AG09319 (cell line): ENCODE measurements at regions not wholly inside any gene's neighbourhood (a gene's known extent, or its start where the extent isn't known, plus 50 kb on each side); places are given as distances from the start of the nearest gene placed in this dataset.
A peak's percentile ranks its signal among the peaks of the same experiment; 100 is the strongest.
"Not testable (repeated sequence)": the region's sequence is repeated elsewhere in the genome, so short reads cannot be mapped to it uniquely, and the experiment has no call there.

ENCODE experiments used
- DNase-seq: peaks from one replicate; pipeline ENCODE4 v3.0.0-alpha.2; 2010; ENCODE audit warnings: low read depth; ENCODE audit errors: extremely low read depth
- TF ChIP-seq, protein P1 (sequence below): IDR thresholded peaks from 2 replicates; pipeline ENCODE4 v1.5.1; 2011; ENCODE audit warnings: low read depth, mild to moderate bottlenecking, inconsistent platforms, low read length, moderate library complexity

DNA sequence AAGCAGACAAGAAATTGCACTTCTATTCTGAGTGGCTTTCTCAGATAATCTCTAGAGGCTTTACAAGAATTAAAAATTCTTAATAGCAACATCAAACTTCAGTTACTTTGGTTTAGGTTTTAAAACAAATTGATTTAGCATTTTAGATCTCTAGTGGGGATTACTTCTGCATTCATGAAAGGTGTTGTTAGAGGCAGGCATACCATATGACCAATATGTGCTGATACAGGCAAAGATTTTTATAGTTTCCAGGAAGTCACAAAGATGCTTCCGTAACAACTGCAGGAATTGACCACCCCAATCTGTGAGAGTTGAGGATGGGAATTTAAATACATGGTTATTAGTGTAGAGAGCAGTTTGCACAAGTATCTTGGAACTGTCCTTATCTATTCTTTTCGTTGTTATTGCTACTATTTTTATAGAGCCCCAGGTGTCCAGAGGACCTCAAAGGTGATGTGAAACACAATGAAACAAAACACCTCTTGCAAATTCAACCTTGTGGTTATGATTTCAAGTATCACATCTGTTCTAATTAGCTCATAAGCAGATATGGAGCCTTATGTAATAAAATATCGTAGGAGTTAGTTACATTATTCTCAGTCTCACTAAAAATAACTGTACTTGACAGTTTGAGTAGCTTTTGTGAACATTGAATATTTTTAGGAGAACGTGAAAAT lies 512.7 kb upstream of the ADGRL4 start:
- no peak for DNase-seq
- TF ChIP-seq, protein P1, sequence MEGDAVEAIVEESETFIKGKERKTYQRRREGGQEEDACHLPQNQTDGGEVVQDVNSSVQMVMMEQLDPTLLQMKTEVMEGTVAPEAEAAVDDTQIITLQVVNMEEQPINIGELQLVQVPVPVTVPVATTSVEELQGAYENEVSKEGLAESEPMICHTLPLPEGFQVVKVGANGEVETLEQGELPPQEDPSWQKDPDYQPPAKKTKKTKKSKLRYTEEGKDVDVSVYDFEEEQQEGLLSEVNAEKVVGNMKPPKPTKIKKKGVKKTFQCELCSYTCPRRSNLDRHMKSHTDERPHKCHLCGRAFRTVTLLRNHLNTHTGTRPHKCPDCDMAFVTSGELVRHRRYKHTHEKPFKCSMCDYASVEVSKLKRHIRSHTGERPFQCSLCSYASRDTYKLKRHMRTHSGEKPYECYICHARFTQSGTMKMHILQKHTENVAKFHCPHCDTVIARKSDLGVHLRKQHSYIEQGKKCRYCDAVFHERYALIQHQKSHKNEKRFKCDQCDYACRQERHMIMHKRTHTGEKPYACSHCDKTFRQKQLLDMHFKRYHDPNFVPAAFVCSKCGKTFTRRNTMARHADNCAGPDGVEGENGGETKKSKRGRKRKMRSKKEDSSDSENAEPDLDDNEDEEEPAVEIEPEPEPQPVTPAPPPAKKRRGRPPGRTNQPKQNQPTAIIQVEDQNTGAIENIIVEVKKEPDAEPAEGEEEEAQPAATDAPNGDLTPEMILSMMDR = no peak

DNA sequence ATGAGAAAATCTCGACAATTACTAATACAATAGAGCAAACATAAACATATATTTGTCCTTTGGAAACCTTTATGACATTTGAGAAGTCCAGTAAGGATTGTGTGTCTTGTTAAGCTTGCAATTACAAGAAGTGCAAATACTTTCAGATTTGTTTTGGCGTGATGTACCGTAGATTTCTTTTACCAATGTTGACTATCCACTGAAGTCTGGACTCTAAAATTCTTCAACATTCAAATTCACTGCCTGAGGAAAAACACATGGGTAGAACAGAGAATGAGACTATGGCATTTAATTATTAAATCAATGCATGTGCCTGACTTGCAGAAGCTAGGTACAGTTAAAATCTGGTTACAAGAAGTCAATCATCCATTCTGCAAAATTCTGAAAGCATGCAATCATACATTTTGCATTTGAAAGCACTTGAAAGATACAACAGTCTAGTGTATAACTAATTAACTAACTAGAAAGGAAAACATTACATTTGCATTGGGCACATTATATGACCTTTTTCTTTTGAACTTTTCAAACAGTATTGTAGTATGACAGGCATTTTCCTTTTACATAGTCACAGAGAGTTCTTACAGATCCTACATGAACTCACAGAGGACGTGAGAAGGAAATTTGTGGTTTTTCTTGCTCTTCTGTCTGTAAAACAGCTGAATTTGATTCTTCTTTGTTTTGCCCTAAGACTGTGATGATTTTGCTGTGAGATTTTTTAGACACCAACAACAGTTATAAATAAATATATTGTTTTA lies 511.1 kb upstream of the ADGRL4 start:
- TF ChIP-seq, protein P1 = no peak
- DNase-seq = no peak

DNA sequence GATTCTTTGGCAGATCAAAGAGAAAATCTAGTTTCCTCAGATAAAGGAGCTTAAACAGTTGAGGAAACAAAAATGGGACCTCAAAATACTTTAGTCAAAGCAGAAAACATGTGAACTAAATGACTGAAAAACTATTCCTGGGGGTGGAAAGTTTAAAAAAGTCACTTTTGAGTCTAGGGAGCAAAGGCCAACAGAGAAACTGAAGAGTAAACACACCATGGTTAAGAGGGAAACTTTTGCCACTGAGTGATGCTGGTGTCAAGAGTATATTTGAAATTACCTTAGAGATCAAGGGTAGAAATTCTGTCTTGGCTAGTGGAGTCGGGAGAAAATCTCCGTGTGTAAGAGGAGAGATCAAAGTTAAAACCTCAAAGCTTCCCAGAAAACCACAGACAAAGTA lies 501.2 kb upstream of the ADGRL4 start:
- TF ChIP-seq, protein P1 = no peak
- no peak for DNase-seq

DNA sequence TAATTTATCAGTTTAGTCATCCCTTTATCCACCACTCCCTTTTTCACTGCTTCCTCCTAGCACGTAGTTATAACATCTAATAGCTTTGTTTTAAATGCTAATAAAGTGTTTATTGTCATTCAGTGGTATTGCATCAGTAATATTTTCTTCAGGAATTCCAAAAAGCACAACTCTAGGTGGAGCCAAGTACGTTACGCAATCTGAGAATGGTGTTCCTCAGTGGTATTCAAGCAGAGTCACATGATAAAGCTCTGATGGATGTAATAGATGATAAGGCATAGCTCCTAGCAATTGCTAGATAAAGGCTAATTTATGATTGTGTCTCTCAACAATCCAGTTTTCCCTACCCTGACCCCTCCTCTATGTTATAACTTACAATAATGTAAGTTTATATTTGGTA lies 494.6 kb upstream of the ADGRL4 start:
- DNase-seq = no peak
- TF ChIP-seq, protein P1 = no peak

DNA sequence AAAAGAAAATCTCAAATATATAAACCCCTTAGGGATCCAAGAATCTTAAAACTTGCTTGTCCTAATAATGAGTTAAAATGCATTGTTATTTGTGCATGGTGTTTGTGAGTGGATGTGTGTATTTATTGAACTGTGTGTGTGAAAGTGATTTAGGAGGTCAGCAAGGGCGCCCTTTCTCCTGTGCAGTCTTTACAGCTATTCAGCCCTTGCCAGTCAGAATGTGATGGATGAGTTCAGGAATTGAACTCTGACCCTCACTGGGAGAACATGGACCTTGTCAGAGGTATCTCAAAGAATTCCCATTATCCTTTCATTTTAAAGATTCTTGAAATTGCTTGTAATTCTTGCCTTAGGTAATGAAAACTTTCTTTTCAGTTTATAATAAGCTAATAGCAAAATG lies 493.0 kb upstream of the ADGRL4 start:
- TF ChIP-seq, protein P1 = no peak
- no peak for DNase-seq

DNA sequence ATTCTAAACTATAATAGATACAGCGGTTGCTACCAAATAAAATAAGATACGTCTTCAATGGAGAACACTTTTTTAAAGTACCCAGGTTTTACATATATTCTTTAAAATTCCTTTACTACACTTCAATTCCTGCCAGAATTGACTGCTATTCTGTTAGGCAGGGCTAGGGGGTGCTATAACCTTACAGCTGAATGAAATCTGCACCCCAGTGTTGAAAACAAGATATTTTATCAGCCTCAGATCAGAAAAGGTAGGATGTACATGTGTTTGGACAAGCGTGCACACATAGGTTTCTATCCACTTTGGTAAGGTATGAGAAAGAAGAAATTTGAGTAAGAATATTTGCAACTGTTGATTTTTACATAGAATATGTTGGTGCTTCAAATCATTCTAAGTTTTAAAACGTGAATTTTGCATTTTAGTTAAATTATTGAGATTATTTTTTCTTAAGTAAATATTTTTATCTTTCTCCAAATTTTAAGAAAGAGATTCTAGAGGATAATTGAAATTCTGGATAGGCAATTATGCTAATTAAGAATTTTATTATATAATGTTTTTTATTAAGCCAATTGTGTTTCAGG lies 490.8 kb upstream of the ADGRL4 start:
- TF ChIP-seq, protein P1 = peak; percentile 96
- no peak for DNase-seq

DNA sequence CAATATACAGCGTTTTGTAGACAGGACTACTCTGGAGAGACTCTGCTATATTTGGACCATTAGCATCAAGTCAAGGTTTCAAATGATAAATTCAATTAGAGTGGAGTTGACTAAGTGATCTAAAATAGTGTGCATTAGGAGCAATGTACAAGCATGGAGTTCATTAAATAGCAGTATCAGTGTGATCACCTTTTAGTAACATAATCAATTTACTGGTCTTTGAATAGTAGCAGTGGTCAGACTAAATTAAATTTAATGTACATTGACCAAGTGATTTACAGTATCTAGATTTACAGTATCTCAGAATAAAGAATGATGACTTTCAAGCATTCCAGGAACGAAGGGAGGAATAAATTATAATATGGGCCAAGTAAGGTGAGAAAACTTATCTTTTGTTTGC lies 489.6 kb upstream of the ADGRL4 start:
- TF ChIP-seq, protein P1 = no peak
- DNase-seq = no peak

DNA sequence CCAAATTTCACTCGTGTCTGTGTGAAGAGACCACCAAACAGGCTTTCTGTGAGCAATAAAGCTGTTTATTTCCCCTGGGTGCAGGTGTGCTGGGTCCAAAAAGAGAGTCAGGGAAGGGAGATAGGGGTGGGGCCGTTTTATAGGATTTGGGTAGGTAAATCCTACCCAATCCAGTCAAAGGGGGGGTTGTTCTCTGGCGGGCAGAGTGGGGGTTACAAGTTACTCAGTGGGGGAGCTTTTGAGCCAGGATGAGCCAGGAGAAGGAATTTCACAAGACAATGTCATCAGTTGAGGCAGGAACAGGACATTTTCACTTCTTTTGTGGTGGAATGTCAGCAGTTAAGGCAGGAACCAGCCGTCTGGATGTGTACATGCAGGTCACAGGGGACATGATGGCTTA lies 487.2 kb upstream of the ADGRL4 start:
- DNase-seq = not testable (repeated sequence)

DNA sequence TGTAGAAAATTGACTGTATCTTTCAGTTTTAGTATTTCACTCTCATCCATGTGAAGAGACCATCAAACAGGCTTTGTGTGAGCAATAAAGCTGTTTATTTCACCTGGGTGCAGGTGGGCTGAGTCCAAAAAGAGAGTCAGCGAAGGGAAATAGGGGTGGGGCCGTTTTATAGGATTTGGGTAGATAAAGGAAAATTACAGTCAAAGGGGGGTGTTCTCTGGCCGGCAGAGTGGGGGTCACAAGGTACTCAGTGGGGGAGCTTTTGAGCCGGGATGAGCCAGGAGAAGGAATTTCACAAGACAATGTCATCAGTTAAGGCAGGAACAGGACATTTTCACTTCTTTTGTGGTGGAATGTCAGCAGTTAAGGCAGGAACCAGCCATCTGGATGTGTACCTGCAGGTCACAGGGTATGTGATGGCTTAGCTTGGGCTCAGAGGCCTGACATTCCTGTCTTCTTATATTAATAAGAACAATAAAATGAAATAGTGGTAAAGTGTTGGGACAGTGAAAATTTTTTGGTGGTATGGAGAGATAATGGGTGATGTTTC lies 482.1 kb upstream of the ADGRL4 start:
- DNase-seq = not testable (repeated sequence)
